ENCODE measurements at regions not wholly inside any gene's neighbourhood (a gene's known extent, or its start where the extent isn't known, plus 50 kb on each side); places are given as distances from the start of the nearest gene placed in this dataset.

DNA sequence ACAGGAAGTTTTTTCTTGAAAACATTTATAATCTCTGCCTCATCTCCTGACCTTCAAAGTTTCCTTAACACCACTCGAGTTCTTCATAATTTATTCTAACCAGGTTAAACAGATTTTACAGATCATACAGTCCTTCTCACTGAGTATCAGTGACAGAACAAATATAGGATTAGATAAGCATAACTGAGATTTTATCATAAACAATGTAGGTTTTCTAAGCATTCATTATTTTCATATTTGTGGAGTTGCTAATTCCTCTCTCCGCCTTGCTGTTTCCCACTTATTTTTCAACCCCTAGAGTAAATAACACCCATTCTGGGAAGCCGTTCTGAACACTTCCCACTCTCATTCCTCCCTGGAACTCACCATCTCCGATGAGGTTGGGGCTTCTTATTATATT lies 229.9 kb downstream of the HACE1 start:
- Histone ChIP-seq H3K4me3 (no peak overlapping the region), H3K27me3 (no peaks in the 10 kb centered on the region), H3K36me3 (no peaks in the 10 kb centered on the region), H3K9me3 (no peaks in the 10 kb centered on the region), H3K27ac (no peak overlapping the region), H3K4me1 (peaks cover 6% of the 10 kb centered on the region)
- WGBS, result 65% methylated on average over 4 of the region's 4 CpGs
- TF ChIP-seq EP300 (IDR thresholded peaks at IDR 0.05), result no peak
- TF ChIP-seq CTCF (IDR thresholded peaks at IDR 0.05), result no peak
- no peak for TF ChIP-seq POLR2AphosphoS5 (IDR thresholded peaks at IDR 0.05)
- TF ChIP-seq POLR2A (IDR thresholded peaks at IDR 0.05), result no peak
- no peak for DNase-seq (ENCODE audit: low spot score in 2 of 2)

- WGBS, result 61% methylated on average over 5 of the region's 5 CpGs
- no peak for DNase-seq (ENCODE audit: low spot score in 2 of 2)
- H3K36me3 ChIP-seq, result no peaks in the 10 kb centered on the region
- TF ChIP-seq POLR2A (IDR thresholded peaks at IDR 0.05) (no peak), CTCF (IDR thresholded peaks at IDR 0.05) (no peak), EP300 (IDR thresholded peaks at IDR 0.05) (no peak), POLR2AphosphoS5 (IDR thresholded peaks at IDR 0.05) (no peak)
- H3K4me3 ChIP-seq, result no peak overlapping the region
- H3K27me3 ChIP-seq, result no peaks in the 10 kb centered on the region
- H3K27ac ChIP-seq, result peak overlapping the region; percentile 35
- no peaks in the 10 kb centered on the region for H3K9me3 ChIP-seq
- peaks cover 7% of the 10 kb centered on the region for H3K4me1 ChIP-seq
Measured at GRCh38 chr6:104625536-104625935, 234.2 kb downstream of the HACE1 start.

DNA sequence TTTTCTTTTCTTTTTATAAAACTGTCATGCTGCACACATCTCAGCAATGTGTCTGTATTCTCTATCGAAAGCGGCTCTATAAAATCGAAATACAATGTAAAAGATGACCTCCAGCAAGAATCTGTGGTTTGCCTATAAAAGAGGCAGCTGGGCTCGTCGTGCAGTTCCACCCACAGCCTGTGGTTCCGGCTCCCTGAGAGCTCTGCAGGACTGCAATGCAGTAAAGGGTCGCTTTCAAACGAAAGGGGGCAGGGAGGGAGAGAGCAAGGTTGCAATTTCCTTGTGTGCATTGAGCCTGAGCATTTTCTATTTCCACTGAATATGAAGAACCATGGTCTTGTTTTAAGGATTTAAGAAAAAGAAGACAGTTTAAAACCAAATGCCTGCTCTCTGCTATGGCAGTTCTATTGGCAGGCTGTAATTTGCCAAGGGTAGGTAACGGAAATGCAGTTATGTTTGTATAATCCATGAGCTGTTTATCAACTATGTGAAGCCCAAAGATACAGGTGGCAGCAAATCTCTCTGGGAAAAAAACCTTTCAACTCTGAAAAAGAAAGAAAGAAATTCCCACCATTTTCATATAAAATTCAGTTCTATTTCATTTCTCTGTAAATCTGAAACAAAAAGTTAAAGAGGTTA lies 236.5 kb downstream of the HACE1 start:
- H3K27me3 ChIP-seq, result no peaks in the 10 kb centered on the region
- H3K9me3 ChIP-seq, result no peaks in the 10 kb centered on the region
- no peak overlapping the region for H3K27ac ChIP-seq
- H3K4me3 ChIP-seq, result no peak overlapping the region
- no peaks in the 10 kb centered on the region for H3K36me3 ChIP-seq
- DNase-seq (ENCODE audit: low spot score in 2 of 2), result no peak
- H3K4me1 ChIP-seq, result peaks cover 7% of the 10 kb centered on the region
- WGBS, result 30% methylated on average over 9 of the region's 9 CpGs
- TF ChIP-seq EP300 (IDR thresholded peaks at IDR 0.05) (no peak), POLR2A (IDR thresholded peaks at IDR 0.05) (no peak), POLR2AphosphoS5 (IDR thresholded peaks at IDR 0.05) (no peak), CTCF (IDR thresholded peaks at IDR 0.05) (no peak)

GRCh38 chr6:104621396-104621795 lies 238.3 kb downstream of the HACE1 start:
- WGBS, result 67% methylated on average over 2 of the region's 2 CpGs
- no peaks in the 10 kb centered on the region for H3K27me3 ChIP-seq
- H3K27ac ChIP-seq, result no peak overlapping the region
- H3K4me3 ChIP-seq, result no peak overlapping the region
- no peak for DNase-seq (ENCODE audit: low spot score in 2 of 2)
- no peaks in the 10 kb centered on the region for H3K9me3 ChIP-seq
- TF ChIP-seq POLR2A (IDR thresholded peaks at IDR 0.05) (no peak), EP300 (IDR thresholded peaks at IDR 0.05) (no peak), POLR2AphosphoS5 (IDR thresholded peaks at IDR 0.05) (no peak), CTCF (IDR thresholded peaks at IDR 0.05) (no peak)
- H3K36me3 ChIP-seq, result no peaks in the 10 kb centered on the region
- peaks cover 7% of the 10 kb centered on the region for H3K4me1 ChIP-seq

GRCh38 chr6:104617591-104617990 lies 242.1 kb downstream of the HACE1 start:
- H3K9me3 ChIP-seq, result no peaks in the 10 kb centered on the region
- no peak for TF ChIP-seq POLR2AphosphoS5 (IDR thresholded peaks at IDR 0.05)
- TF ChIP-seq POLR2A (IDR thresholded peaks at IDR 0.05), result no peak
- no peak for TF ChIP-seq EP300 (IDR thresholded peaks at IDR 0.05)
- TF ChIP-seq CTCF (IDR thresholded peaks at IDR 0.05), result no peak
- 44% methylated on average over 4 of the region's 4 CpGs for WGBS
- no peak overlapping the region for H3K4me3 ChIP-seq
- H3K4me1 ChIP-seq, result no peaks in the 10 kb centered on the region
- no peaks in the 10 kb centered on the region for H3K27me3 ChIP-seq
- H3K36me3 ChIP-seq, result no peaks in the 10 kb centered on the region
- DNase-seq (ENCODE audit: low spot score in 2 of 2), result no peak
- H3K27ac ChIP-seq, result no peak overlapping the region
